ENCODE measurements at regions not wholly inside any gene's neighbourhood (a gene's known extent, or its start where the extent isn't known, plus 50 kb on each side); places are given as distances from the start of the nearest gene placed in this dataset.

DNA sequence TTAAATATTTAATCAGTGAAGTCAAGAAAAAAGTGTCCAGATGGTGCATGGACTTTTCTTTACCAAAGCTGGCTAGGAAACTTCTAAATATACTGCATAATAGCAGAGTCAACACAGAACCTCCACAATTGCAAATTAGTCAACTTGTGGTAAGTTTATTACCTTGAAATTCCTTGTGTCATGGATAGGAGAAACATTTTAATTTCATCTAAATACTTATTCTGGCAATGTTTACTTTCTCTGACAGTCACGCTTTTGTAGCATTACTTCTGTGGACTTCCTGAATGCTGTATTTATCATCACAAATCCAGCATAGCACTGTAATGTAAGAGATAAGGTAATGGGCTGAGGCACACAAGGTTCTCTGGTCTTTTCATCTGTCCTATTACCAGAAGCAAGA is 2266.1 kb downstream of the PCDH7 start:
- H3K27me3 ChIP-seq (replicated peaks; ENCODE audit: insufficient read depth, low read depth, low read length, poor library complexity): no peaks in the 10 kb centered on the region
- BruUV-seq (replicated peaks): no TSS peak
- H3K4me1 ChIP-seq (ENCODE audit: insufficient read depth, low read length, poor library complexity, severe bottlenecking): no peaks in the 10 kb centered on the region
- no peaks in the 10 kb centered on the region for H3K36me3 ChIP-seq (ENCODE audit: insufficient read depth, low read length, poor library complexity, severe bottlenecking)
- ChIA-PET POLR2A (ENCODE audit: low non-redundant PET) (no interaction called here), CTCF (no interaction called here)
- H3K4me3 ChIP-seq (ENCODE audit: low read depth, low read length, poor library complexity, severe bottlenecking): no peak overlapping the region
- TF ChIP-seq EZH2 (IDR thresholded peaks at IDR 0.05; ENCODE audit: borderline replicate concordance, low read depth, low read length, poor library complexity, severe bottlenecking): no peak
- TF ChIP-seq, protein P1, sequence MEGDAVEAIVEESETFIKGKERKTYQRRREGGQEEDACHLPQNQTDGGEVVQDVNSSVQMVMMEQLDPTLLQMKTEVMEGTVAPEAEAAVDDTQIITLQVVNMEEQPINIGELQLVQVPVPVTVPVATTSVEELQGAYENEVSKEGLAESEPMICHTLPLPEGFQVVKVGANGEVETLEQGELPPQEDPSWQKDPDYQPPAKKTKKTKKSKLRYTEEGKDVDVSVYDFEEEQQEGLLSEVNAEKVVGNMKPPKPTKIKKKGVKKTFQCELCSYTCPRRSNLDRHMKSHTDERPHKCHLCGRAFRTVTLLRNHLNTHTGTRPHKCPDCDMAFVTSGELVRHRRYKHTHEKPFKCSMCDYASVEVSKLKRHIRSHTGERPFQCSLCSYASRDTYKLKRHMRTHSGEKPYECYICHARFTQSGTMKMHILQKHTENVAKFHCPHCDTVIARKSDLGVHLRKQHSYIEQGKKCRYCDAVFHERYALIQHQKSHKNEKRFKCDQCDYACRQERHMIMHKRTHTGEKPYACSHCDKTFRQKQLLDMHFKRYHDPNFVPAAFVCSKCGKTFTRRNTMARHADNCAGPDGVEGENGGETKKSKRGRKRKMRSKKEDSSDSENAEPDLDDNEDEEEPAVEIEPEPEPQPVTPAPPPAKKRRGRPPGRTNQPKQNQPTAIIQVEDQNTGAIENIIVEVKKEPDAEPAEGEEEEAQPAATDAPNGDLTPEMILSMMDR (conservative IDR thresholded peaks at IDR 0.05; ENCODE audit: low read depth, low read length): no peak
- no peaks in the 10 kb centered on the region for H3K9me3 ChIP-seq (ENCODE audit: low read depth, low read length, poor library complexity, severe bottlenecking)
- no peak overlapping the region for H3K27ac ChIP-seq (ENCODE audit: low read depth, low read length, poor library complexity, severe bottlenecking)
- intact Hi-C loops (cut with micrococcal nuclease; ENCODE audit: unreplicated experiment): no loop called here
- DNase-seq (ENCODE audit: low spot score): no peak

DNA sequence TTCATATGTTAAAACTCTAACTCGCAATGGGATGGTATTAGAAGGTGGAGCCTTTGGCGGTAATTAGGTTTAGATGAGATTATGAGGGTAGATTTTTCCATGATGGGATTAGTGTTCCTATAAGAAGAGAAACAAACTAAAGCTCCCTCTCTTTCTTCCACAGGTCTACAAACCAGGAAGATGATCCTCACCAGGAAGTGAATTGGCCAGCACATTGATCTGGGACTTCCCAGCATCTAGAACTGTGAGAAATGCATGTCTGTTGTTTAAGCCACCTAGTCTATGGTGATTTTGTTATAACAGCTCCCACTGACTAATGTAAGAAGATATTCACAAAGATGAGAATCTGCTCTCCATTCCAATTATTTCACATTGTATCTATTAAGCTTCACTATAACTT is 2266.9 kb downstream of the PCDH7 start:
- H3K9me3 ChIP-seq (ENCODE audit: low read depth, low read length, poor library complexity, severe bottlenecking): no peaks in the 10 kb centered on the region
- no peak for DNase-seq (ENCODE audit: low spot score)
- TF ChIP-seq EZH2 (IDR thresholded peaks at IDR 0.05; ENCODE audit: borderline replicate concordance, low read depth, low read length, poor library complexity, severe bottlenecking): no peak
- TF ChIP-seq, protein P1 (conservative IDR thresholded peaks at IDR 0.05; ENCODE audit: low read depth, low read length): no peak
- H3K36me3 ChIP-seq (ENCODE audit: insufficient read depth, low read length, poor library complexity, severe bottlenecking): no peaks in the 10 kb centered on the region
- no peak overlapping the region for H3K4me3 ChIP-seq (ENCODE audit: low read depth, low read length, poor library complexity, severe bottlenecking)
- ChIA-PET POLR2A (ENCODE audit: low non-redundant PET) (no interaction called here), CTCF (no interaction called here)
- no peak overlapping the region for H3K27ac ChIP-seq (ENCODE audit: low read depth, low read length, poor library complexity, severe bottlenecking)
- no peaks in the 10 kb centered on the region for H3K4me1 ChIP-seq (ENCODE audit: insufficient read depth, low read length, poor library complexity, severe bottlenecking)
- no TSS peak for BruUV-seq (replicated peaks)
- H3K27me3 ChIP-seq (replicated peaks; ENCODE audit: insufficient read depth, low read depth, low read length, poor library complexity): no peaks in the 10 kb centered on the region
- intact Hi-C loops (cut with micrococcal nuclease; ENCODE audit: unreplicated experiment): no loop called here

DNA sequence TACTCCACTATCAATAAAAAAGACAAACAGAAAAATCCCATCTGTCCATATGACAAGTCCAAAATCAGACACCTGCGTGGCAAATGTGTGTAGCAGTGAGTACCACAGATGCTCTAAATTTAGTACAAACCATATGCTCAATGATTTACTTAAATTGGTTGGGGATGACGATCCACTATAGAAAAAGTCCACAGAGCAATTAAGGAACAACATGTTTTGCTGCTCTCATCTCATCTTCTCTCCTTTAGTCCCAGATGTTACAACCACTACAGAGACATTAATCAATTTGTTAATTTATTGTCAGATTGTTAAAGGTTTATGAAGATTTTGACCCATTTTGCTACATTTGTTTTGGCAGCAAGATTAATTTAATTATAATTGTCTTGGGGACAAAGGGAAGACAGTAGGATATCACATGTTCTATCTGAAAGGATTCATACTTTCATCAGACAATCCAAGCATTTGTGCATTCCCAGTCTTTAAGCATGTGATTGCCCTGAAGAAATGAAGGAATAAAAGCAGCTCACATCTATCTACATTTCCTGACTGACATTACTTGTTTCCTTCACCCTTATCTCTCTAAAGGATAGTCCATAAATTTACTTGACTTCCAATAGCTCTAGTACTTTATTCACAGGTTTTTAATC is 2268.1 kb downstream of the PCDH7 start:
- TF ChIP-seq, protein P1 (conservative IDR thresholded peaks at IDR 0.05; ENCODE audit: low read depth, low read length): no peak
- no peak for TF ChIP-seq EZH2 (IDR thresholded peaks at IDR 0.05; ENCODE audit: borderline replicate concordance, low read depth, low read length, poor library complexity, severe bottlenecking)
- H3K27ac ChIP-seq (ENCODE audit: low read depth, low read length, poor library complexity, severe bottlenecking): no peak overlapping the region
- H3K4me1 ChIP-seq (ENCODE audit: insufficient read depth, low read length, poor library complexity, severe bottlenecking): no peaks in the 10 kb centered on the region
- no peak for DNase-seq (ENCODE audit: low spot score)
- H3K27me3 ChIP-seq (replicated peaks; ENCODE audit: insufficient read depth, low read depth, low read length, poor library complexity): no peaks in the 10 kb centered on the region
- ChIA-PET POLR2A (ENCODE audit: low non-redundant PET) (no interaction called here), CTCF (no interaction called here)
- H3K36me3 ChIP-seq (ENCODE audit: insufficient read depth, low read length, poor library complexity, severe bottlenecking): no peaks in the 10 kb centered on the region
- intact Hi-C loops (cut with micrococcal nuclease; ENCODE audit: unreplicated experiment): no loop called here
- BruUV-seq (replicated peaks): no TSS peak
- H3K9me3 ChIP-seq (ENCODE audit: low read depth, low read length, poor library complexity, severe bottlenecking): no peaks in the 10 kb centered on the region
- no peak overlapping the region for H3K4me3 ChIP-seq (ENCODE audit: low read depth, low read length, poor library complexity, severe bottlenecking)
